Parathyroid adenoma (tissue), 2 donors: ENCODE measurements at regions not wholly inside any gene's neighbourhood (a gene's known extent, or its start where the extent isn't known, plus 50 kb on each side); places are given as distances from the start of the nearest gene placed in this dataset.

Experiments
- H2AFZ ChIP-seq: fragments of 300-600 bp; sonication (generic); one replicate; pipeline ENCODE4 v1.7.0; 2017; ENCODE audit warnings: antibody characterized with exemption, mild to moderate bottlenecking
- H3K27ac ChIP-seq: fragments of 300-600 bp; sonication (generic); one replicate; pipeline ENCODE4 v1.7.0; 2017
- H3K27me3 ChIP-seq: fragments of 300-600 bp; sonication (generic); one replicate; pipeline ENCODE4 v1.7.0; 2017; ENCODE audit warnings: low read length; ENCODE audit not compliant: control insufficient read depth, insufficient read depth
- H3K36me3 ChIP-seq: fragments of 300-600 bp; sonication (generic); one replicate; pipeline ENCODE4 v1.7.0; 2017; ENCODE audit warnings: low read length; ENCODE audit not compliant: control insufficient read depth, insufficient read depth
- H3K4me1 ChIP-seq: fragments of 300-600 bp; sonication (generic); one replicate; pipeline ENCODE4 v1.7.0; 2017; ENCODE audit warnings: control low read depth
- H3K4me2 ChIP-seq: fragments of 300-600 bp; sonication (generic); one replicate; pipeline ENCODE4 v1.7.0; 2017; ENCODE audit warnings: low read length
- H3K4me3 ChIP-seq: fragments of 300-600 bp; sonication (generic); one replicate; pipeline ENCODE4 v1.7.0; 2017; ENCODE audit warnings: low read depth, low read length
- H3K79me2 ChIP-seq: fragments of 300-600 bp; sonication (generic); one replicate; pipeline ENCODE4 v1.7.0; 2017; ENCODE audit warnings: control low read depth
- H3K9ac ChIP-seq: fragments of 300-600 bp; sonication (generic); one replicate; pipeline ENCODE4 v1.7.0; 2017; ENCODE audit warnings: mild to moderate bottlenecking
- H3K9me3 ChIP-seq: fragments of 300-600 bp; sonication (generic); one replicate; pipeline ENCODE4 v1.7.0; 2017; ENCODE audit warnings: low read length; ENCODE audit not compliant: control insufficient read depth
- TF ChIP-seq, protein P1 (sequence below): fragments of 300-600 bp; sonication (generic); IDR thresholded peaks from one replicate; pipeline ENCODE4 v1.7.0; 2017; ENCODE audit warnings: antibody characterized with exemption, mild to moderate bottlenecking
- donor health status: primary hyperparathyroidism.

DNA sequence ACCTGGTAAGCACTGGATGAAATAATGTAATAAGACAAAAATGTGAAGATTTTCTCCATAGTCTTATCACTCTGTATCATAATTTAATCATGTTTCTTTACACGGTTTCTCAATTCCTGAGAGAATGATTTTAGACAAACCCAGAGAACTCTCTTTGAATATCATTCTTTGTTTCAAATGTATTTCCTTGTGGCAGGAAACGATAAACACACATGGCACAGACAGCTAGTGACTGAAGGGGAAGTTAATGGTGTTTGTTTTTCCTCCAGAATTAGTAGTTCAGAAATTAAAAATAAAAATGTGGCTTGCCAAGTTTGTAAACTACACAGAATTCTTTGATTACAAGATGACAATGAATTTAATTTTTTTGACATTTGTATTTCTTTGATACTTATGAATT lies 163.7 kb upstream of the PRPS1L1 start:
- H3K36me3 ChIP-seq = no peaks in the 10 kb centered on the region
- H3K9me3 ChIP-seq = no peaks in the 10 kb centered on the region
- H3K4me1 ChIP-seq = no peaks in the 10 kb centered on the region
- H3K27me3 ChIP-seq = no peaks in the 10 kb centered on the region
- H3K4me3 ChIP-seq = no peak overlapping the region
- no peak overlapping the region for H3K9ac ChIP-seq
- H3K4me2 ChIP-seq = no peak overlapping the region
- no peaks in the 10 kb centered on the region for H3K79me2 ChIP-seq
- H3K27ac ChIP-seq = no peak overlapping the region
- TF ChIP-seq, protein P1, sequence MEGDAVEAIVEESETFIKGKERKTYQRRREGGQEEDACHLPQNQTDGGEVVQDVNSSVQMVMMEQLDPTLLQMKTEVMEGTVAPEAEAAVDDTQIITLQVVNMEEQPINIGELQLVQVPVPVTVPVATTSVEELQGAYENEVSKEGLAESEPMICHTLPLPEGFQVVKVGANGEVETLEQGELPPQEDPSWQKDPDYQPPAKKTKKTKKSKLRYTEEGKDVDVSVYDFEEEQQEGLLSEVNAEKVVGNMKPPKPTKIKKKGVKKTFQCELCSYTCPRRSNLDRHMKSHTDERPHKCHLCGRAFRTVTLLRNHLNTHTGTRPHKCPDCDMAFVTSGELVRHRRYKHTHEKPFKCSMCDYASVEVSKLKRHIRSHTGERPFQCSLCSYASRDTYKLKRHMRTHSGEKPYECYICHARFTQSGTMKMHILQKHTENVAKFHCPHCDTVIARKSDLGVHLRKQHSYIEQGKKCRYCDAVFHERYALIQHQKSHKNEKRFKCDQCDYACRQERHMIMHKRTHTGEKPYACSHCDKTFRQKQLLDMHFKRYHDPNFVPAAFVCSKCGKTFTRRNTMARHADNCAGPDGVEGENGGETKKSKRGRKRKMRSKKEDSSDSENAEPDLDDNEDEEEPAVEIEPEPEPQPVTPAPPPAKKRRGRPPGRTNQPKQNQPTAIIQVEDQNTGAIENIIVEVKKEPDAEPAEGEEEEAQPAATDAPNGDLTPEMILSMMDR = no peak
- no peak overlapping the region for H2AFZ ChIP-seq

GRCh38 chr7:18191862-18192625 lies 164.4 kb upstream of the PRPS1L1 start:
- TF ChIP-seq, protein P1 = no peak
- H3K9ac ChIP-seq = no peak overlapping the region
- no peak overlapping the region for H3K4me2 ChIP-seq
- no peak overlapping the region for H3K4me3 ChIP-seq
- H3K27me3 ChIP-seq = no peaks in the 10 kb centered on the region
- H2AFZ ChIP-seq = no peak overlapping the region
- H3K9me3 ChIP-seq = no peaks in the 10 kb centered on the region
- no peaks in the 10 kb centered on the region for H3K79me2 ChIP-seq
- H3K27ac ChIP-seq = no peak overlapping the region
- H3K36me3 ChIP-seq = no peaks in the 10 kb centered on the region
- H3K4me1 ChIP-seq = no peaks in the 10 kb centered on the region

GRCh38 chr7:18194616-18195015 lies 167.0 kb upstream of the PRPS1L1 start:
- H3K27me3 ChIP-seq = no peaks in the 10 kb centered on the region
- TF ChIP-seq, protein P1 = no peak
- H3K27ac ChIP-seq = no peak overlapping the region
- no peak overlapping the region for H2AFZ ChIP-seq
- H3K4me2 ChIP-seq = no peak overlapping the region
- no peaks in the 10 kb centered on the region for H3K9me3 ChIP-seq
- H3K4me1 ChIP-seq = no peaks in the 10 kb centered on the region
- H3K9ac ChIP-seq = no peak overlapping the region
- no peak overlapping the region for H3K4me3 ChIP-seq
- no peaks in the 10 kb centered on the region for H3K79me2 ChIP-seq
- H3K36me3 ChIP-seq = no peaks in the 10 kb centered on the region

GRCh38 chr7:18196638-18197037 lies 169.0 kb upstream of the PRPS1L1 start:
- no peaks in the 10 kb centered on the region for H3K36me3 ChIP-seq

More at GRCh38 chr7:18196638-18197037, 169.0 kb upstream of the PRPS1L1 start:
- TF ChIP-seq, protein P1 = no peak
- Histone ChIP-seq H3K4me1 (no peaks in the 10 kb centered on the region), H3K9ac (no peak overlapping the region), H2AFZ (no peak overlapping the region), H3K27ac (no peak overlapping the region), H3K9me3 (no peaks in the 10 kb centered on the region), H3K4me2 (no peak overlapping the region), H3K27me3 (no peaks in the 10 kb centered on the region), H3K4me3 (no peak overlapping the region), H3K79me2 (no peaks in the 10 kb centered on the region)
